Thyroid gland (tissue), 4 donors: ENCODE measurements at regions not wholly inside any gene's neighbourhood (a gene's known extent, or its start where the extent isn't known, plus 50 kb on each side); places are given as distances from the start of the nearest gene placed in this dataset.

Source experiments
- DNase-seq, 2 donors: peaks; one replicate each; pipeline ENCODE4 v3.0.0-alpha.2; 2019
- H3K27ac ChIP-seq, 3 donors: fragments of 200-600 bp; sonication (generic); 1 replicate in 2 of 3; 2 replicates in 1 of 3; pipeline ENCODE4 v1.5.1; 2016 to 2019; ENCODE audit warnings: mild to moderate bottlenecking in 1 of 3, moderate library complexity in 1 of 3
- H3K27me3 ChIP-seq: fragments of 200-600 bp; sonication (generic); one replicate; pipeline ENCODE4 v1.5.1; 2019
- H3K36me3 ChIP-seq, 2 donors: fragments of 200-600 bp; sonication (generic); one replicate each; pipeline ENCODE4 v1.5.1; 2016 to 2019
- H3K4me1 ChIP-seq, 2 donors: fragments of 200-600 bp; sonication (generic); one replicate each; pipeline ENCODE4 v1.5.1; 2017 to 2019
- H3K4me3 ChIP-seq, 3 donors: fragments of 200-600 bp; sonication (generic); replicated peaks in 1 of 3; 1 replicate in 2 of 3; 2 replicates in 1 of 3; pipeline ENCODE4 v1.5.1; 2016; ENCODE audit warnings: mild to moderate bottlenecking in 1 of 3
- H3K9me3 ChIP-seq: fragments of 200-600 bp; sonication (generic); one replicate; pipeline ENCODE4 v1.5.1; 2017
- CTCF ChIP-seq, 6 experiments: fragments of 200-600 bp in 3 of 6; fragments of 450-650 bp in 3 of 6; sonication (generic) in 3 of 6; IDR thresholded peaks; one replicate each; pipeline ENCODE4 v1.5.1; 2016 to 2019; ENCODE audit warnings: antibody characterized with exemption in 6 of 6, mild to moderate bottlenecking in 2 of 6, inconsistent platforms in 1 of 6, moderate library complexity in 1 of 6
- POLR2A ChIP-seq, 2 donors: fragments of 450-650 bp; IDR thresholded peaks; one replicate each; pipeline ENCODE4 v1.6.1; 2017; ENCODE audit warnings: antibody characterized with exemption in 2 of 2, mild to moderate bottlenecking in 2 of 2, moderate library complexity in 1 of 2
- WGBS, 2 donors: methylation state at CpG; one replicate each; pipeline ENCODE4 v1.1.5; 2017; 5-methylcytosine and 5-hydroxymethylcytosine counted together
- intact Hi-C: fragments of 100-400 bp; cut with DNase I; formaldehyde crosslinking; loops from one replicate; pipeline ENCODE4 v1.15.1; 2023

DNA sequence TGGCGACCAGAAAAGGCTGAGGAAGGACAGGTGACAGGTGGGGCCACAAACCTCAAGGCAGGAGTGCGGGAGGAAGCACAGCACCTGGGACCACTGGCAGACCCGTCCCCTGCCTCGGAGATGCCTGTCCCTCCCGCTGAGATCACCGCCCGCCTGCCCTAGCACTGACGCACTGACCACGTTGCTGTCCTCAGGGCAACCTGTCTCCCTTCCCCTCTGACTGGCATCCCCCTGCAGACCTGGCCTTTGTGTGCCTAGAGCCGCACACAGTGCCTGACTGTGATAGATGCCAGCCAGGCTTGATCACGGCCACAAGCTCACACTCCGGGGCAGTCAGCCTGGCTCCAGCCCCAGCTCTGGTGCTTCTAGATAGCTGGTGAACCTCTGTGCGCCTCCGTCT is 58.4 kb upstream of the EN2 start:
- Histone ChIP-seq H3K27ac (no peak overlapping the region), H3K27me3 (no peaks in the 10 kb centered on the region), H3K9me3 (no peaks in the 10 kb centered on the region), H3K4me3 (no peak overlapping the region), H3K4me1 (no peaks in the 10 kb centered on the region), H3K36me3 (no peaks in the 10 kb centered on the region)
- 83 to 85% methylated on average over 5 to 14 of the region's 14 CpGs for WGBS, 2 donors
- TF ChIP-seq POLR2A (IDR thresholded peaks at IDR 0.05) (no peak), CTCF (IDR thresholded peaks at IDR 0.05) (no peak)
- intact Hi-C loops = no loop called here
- DNase-seq = no peak

GRCh38 chr7:155401231-155401630 is 56.7 kb upstream of the EN2 start:
- no peak for DNase-seq
- WGBS, 2 donors = 58 to 70% methylated on average over 8 of the region's 8 CpGs
- Histone ChIP-seq H3K36me3 (no peaks in the 10 kb centered on the region), H3K4me1 (no peaks in the 10 kb centered on the region), H3K27ac (no peak overlapping the region), H3K4me3 (no peak overlapping the region), H3K27me3 (no peaks in the 10 kb centered on the region), H3K9me3 (no peaks in the 10 kb centered on the region)
- TF ChIP-seq POLR2A (IDR thresholded peaks at IDR 0.05) (no peak), CTCF (IDR thresholded peaks at IDR 0.05) (no peak)
- intact Hi-C loops = no loop called here

- no peaks in the 10 kb centered on the region for H3K36me3 ChIP-seq
- whole genome bisulfite sequencing, 2 donors = 62 to 73% methylated on average over 5 to 6 of the region's 6 CpGs
- TF ChIP-seq POLR2A (IDR thresholded peaks at IDR 0.05) (no peak), CTCF (IDR thresholded peaks at IDR 0.05) (no peak)
- H3K27ac ChIP-seq = no peak overlapping the region
- no peaks in the 10 kb centered on the region for H3K9me3 ChIP-seq
- H3K27me3 ChIP-seq = no peaks in the 10 kb centered on the region
- H3K4me1 ChIP-seq = no peaks in the 10 kb centered on the region
- H3K4me3 ChIP-seq = no peak overlapping the region
- intact Hi-C loops = no loop called here
- DNase-seq = no peak
Measured at GRCh38 chr7:155401884-155402283, 56.0 kb upstream of the EN2 start.

DNA sequence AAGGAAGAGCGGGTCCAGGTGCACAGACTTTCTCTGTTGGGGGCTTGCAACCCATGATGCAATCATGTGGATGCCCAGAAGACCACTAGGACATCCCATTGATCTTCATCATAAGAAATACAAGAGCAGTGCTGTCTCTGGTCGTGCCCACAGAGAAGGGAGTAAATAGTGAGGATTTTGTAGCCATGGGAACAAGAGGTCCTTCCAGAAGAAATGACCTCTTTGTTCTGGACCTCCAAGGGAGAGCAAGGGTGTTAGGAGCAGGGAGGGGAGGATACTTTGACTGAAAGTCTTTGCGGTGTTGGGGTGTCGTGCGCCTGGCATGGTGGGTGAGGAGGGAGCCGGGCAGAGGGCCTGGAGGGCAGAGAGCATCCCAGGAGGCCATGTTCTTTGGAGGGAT is 55.0 kb upstream of the EN2 start:
- H3K36me3 ChIP-seq = no peaks in the 10 kb centered on the region
- H3K4me1 ChIP-seq = no peaks in the 10 kb centered on the region
- H3K9me3 ChIP-seq = no peaks in the 10 kb centered on the region
- no peak for TF ChIP-seq CTCF (IDR thresholded peaks at IDR 0.05)
- no peak for TF ChIP-seq POLR2A (IDR thresholded peaks at IDR 0.05)
- no peak overlapping the region for H3K27ac ChIP-seq
- no peaks in the 10 kb centered on the region for H3K27me3 ChIP-seq
- 75 to 76% methylated on average over 6 of the region's 6 CpGs for WGBS, 2 donors
- DNase-seq = no peak
- intact Hi-C loops = no loop called here
- no peak overlapping the region for H3K4me3 ChIP-seq

DNA sequence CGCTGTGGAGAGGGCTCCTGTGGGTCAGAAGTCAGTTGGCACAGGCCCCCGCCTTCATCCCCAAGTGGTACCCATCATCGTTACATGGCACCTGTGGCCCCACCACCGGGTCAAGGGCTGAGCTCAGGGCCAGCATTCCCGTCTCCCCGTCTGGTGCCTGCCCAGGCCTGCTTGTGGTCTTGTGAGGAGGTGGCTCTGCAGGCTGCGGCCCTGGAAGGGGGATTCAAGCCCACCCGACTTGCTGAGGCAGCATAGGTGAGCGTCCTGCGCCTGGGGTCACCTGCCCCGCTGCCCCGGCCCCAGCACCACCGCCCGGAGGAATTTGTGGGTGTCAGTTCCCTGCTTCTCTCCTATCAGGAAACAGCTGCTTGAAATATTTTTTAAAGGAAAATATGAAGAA is 53.0 kb upstream of the EN2 start:
- WGBS, 2 donors = 64 to 87% methylated on average over 14 of the region's 14 CpGs
- DNase-seq = no peak
- H3K9me3 ChIP-seq = no peaks in the 10 kb centered on the region
- no peak overlapping the region for H3K4me3 ChIP-seq
- intact Hi-C loops = no loop called here
- H3K4me1 ChIP-seq = peaks cover 0 to 5% of the 10 kb centered on the region in 2 donors
- H3K36me3 ChIP-seq = no peaks in the 10 kb centered on the region
- no peak overlapping the region for H3K27ac ChIP-seq
- TF ChIP-seq CTCF (IDR thresholded peaks at IDR 0.05) (no peak), POLR2A (IDR thresholded peaks at IDR 0.05) (no peak)
- H3K27me3 ChIP-seq = peaks cover 10% of the 10 kb centered on the region
